GM18868 (cell line): ENCODE measurements at regions not wholly inside any gene's neighbourhood (a gene's known extent, or its start where the extent isn't known, plus 50 kb on each side); places are given as distances from the start of the nearest gene placed in this dataset.
"Not testable (repeated sequence)": the region's sequence is repeated elsewhere in the genome, so short reads cannot be mapped to it uniquely, and the experiment has no call there.

ENCODE experiments used
- ATAC-seq: cut with Tn5 transposase; IDR thresholded peaks from one replicate; pipeline ENCODE4 v1.9.1; 2021; ENCODE audit warnings: mild to moderate bottlenecking, moderate library complexity; ENCODE audit not compliant: unreplicated experiment

- no peak for ATAC-seq
These were observed 493.0 kb upstream of the PITX2 start for GRCh38 chr4:111115881-111116280.

GRCh38 chr4:111120191-111120590, 497.3 kb upstream of the PITX2 start:
- no peak for ATAC-seq

DNA sequence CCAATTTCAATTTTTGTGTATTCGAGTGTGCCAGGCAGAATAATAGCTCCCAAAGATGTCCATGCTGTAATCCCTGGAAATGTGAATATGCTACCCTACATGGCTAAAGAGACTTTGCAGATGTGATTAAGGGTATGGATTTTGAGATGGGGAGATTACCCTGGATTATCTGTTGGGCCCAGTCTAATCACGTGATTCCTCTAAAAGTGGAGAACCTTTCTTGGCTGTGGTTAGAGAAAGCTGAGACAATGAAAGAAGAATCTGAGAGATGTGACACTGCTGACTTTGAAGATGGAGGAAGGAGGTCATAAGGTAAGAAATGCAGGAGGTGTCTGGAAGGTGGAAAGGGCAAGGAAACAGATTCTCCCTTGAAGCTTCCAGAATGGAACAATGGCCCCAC, 503.5 kb upstream of the PITX2 start:
- ATAC-seq = no peak

- no peak for ATAC-seq
These were observed 505.0 kb upstream of the PITX2 start for GRCh38 chr4:111127841-111128240.

GRCh38 chr4:111128327-111128726, 505.4 kb upstream of the PITX2 start:
- peak; percentile 68 for ATAC-seq

- ATAC-seq = no peak
These were observed 513.6 kb upstream of the PITX2 start for GRCh38 chr4:111136438-111136837.

DNA sequence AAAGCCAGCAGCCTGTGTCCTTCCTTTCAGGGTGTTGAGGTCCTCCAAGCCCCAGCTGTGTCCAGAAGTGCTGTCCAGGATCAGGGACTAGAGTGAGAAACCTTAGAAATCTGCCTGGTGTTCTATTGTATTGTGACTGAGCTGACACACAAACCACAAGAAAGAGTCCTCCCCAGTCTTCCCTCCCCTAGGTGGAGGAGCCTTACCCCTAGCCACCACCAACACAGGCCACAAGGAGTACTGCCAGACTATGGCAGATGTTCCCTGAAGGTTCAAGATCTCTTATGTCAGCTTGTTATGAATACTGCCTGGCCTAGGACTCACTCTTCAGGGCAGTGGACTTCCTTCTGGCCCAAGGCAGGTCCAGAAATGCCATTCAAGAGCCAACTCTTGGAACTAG, 514.1 kb upstream of the PITX2 start:
- no peak for ATAC-seq

GRCh38 chr4:111143510-111143909, 520.6 kb upstream of the PITX2 start:
- no peak for ATAC-seq

DNA sequence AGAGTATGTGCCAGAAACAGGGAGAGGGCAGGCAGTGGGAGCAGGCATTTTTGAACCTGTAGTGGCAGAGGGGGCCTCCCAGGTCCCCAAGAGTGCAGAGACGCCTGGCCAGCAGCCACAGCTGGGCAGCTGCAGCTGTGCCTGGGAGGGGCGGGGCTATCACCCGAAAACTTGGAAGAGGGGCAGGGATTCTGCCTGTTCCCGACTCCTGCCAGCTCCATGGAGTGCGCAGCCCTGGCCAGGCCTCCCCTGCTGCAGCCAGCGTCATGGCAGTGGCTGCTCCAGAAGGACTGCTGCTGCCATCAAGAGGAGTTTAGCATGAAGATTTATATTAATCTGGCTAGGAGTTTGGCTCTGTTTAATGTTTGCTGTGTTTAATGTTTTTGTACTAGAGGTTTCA, 532.1 kb upstream of the PITX2 start:
- ATAC-seq = no peak

DNA sequence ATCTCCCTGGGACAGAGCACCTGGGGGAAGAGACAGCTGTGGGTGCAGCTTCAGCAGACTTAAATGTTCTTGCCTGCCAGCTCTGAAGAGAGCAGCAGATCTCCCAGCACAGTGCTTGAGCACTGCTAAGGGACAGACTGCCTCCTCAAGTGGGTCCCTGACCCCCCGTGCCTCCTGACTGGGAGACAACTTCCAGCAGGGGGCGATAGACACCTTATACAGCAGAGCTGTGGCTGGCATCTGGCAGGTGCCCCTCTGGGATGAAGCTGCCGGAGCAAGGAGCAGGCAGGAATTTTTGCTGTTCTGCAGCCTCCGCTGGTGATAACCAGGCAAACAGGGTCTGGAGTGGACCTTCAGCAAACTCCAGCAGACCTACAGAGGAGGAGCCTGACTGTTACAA, 541.7 kb upstream of the PITX2 start:
- not testable (repeated sequence) for ATAC-seq

GRCh38 chr4:111174331-111174730, 551.5 kb upstream of the PITX2 start:
- ATAC-seq = no peak

DNA sequence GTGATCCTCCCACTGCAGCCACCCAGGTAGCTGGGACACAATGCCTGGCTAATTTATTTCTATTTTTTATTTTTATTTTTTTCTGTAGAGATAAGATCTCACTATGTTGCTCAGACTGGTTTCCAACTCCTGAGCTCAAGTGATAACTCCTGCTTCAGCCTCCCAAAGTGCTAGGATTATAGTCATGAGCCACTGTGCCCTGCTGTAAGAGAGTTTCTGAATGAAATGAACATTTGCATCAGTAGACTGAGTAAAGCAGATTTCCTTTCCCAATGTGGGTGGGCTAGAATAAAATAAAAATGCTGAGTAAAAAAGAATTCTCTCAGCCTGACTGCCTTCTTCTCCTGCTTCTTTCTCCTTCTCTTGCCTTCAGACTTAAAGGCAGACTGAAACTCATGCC, 555.4 kb upstream of the PITX2 start:
- ATAC-seq = no peak

- ATAC-seq = no peak
These were observed 564.2 kb upstream of the PITX2 start for GRCh38 chr4:111187108-111187507.

DNA sequence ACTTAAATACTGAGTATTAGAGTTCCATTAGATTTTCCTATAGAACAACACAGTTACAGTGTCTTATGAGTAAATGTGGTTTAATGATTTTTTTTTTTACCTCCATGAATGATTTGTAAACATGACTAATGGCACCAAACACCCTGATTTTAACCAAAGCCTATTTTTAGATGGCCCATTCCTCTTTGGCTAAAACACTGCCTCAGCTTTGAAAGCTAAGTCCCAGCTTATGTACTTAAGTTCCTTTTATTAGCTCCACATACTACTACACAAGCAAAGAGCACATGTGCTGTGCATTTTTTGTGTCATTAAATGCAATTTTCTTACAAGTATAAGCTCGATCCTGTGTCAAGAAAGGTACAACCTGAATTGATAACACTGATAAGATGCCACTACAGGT, 575.6 kb upstream of the PITX2 start:
- ATAC-seq = no peak

DNA sequence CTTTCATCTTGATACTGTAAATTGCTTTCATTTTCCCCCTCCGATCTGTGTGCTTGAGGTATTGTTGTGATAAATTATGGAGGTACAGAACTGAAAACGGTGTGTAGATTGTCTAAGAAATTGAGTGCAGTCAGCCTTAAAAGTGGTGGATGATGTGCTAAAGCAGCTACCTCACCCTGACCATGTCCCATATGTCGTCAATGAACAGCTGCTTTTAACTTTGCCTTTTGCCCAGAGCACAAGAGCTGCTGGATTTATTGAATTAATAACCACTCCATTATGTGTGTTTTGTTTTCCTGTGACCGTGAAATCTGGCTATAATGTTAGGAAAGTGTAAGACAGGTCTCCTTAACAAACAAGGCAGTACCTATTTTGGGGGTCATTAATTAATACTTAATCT, 581.9 kb upstream of the PITX2 start:
- no peak for ATAC-seq

- no peak for ATAC-seq
These were observed 586.1 kb upstream of the PITX2 start for GRCh38 chr4:111208970-111209369.

DNA sequence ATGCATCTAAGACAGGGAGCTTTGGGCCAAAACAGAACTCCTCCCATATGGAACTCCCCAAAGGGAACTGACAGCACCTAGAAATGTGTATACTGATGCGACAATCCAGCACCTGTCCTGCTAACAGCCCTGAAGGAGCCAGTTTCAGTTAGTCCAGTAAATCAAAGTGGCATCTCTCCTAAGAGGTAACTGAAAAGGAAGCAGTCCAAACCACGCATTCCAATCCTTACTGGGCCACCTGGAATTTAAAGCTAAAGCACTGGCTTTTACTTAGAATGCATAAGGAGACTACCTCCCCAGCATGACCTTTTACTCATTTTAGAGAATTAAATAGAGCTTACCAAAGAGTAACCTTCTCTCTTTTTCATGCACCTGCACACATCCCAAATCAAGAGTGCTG, 586.8 kb upstream of the PITX2 start:
- ATAC-seq = no peak

GRCh38 chr4:111210595-111210994, 587.7 kb upstream of the PITX2 start:
- no peak for ATAC-seq

GRCh38 chr4:111213531-111213930, 590.7 kb upstream of the PITX2 start:
- no peak for ATAC-seq

GRCh38 chr4:111214371-111214770, 591.5 kb upstream of the PITX2 start:
- ATAC-seq = no peak

- ATAC-seq = no peak
These were observed 592.9 kb upstream of the PITX2 start for GRCh38 chr4:111215755-111216154.

DNA sequence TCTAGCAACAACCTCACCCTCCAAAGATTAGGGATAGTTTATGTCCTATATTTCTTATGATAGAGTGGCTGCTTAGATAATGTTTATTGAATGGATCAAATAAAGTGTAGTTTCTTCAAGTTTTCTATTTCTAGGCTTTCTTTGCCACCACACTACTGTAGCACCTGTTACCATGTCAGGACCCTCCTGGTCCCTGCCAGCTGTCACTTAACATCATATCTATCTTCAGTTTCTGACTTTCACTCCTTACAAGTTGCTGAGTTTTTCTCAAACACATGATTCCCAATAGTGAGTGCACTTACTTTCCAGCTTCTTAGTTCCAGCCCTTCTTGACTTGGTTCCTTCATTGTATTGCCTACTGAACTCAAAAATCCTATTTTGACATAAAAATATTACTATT, 593.9 kb upstream of the PITX2 start:
- no peak for ATAC-seq

DNA sequence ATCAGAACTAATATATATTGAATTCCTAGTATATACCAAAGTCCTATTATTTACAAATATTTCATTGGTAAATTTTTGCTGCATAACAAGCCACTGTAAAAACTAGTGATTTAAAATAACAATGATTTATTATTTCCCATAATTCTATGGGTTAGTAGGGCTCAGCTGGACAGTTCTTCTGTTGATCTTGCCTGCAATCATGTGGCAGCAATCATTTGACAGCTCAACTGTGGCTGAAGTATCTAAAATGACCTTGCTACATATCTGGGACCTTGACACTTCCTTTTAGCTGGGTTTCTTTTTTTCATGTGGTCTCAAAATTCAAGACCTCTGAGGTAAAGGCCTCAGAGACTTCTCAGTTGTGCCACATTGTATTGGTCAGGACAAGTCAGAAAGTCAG, 598.5 kb upstream of the PITX2 start:
- ATAC-seq = no peak

GRCh38 chr4:111228396-111228795, 605.5 kb upstream of the PITX2 start:
- no peak for ATAC-seq
